Hematopoietic multipotent progenitor cell treated with erythropoietin and hydrocortisone succinate and interleukin-3 and kit ligand, for 6 days (in vitro differentiated cells): ENCODE measurements at regions not wholly inside any gene's neighbourhood (a gene's known extent, or its start where the extent isn't known, plus 50 kb on each side); places are given as distances from the start of the nearest gene placed in this dataset.
"Not testable (repeated sequence)": the region's sequence is repeated elsewhere in the genome, so short reads cannot be mapped to it uniquely, and the experiment has no call there.

ENCODE experiments used
- DNase-seq: peaks from one replicate; pipeline ENCODE4 v3.0.0-alpha.2; 2015

- DNase-seq: no peak
These were observed 344.8 kb downstream of the CNTN3 start for GRCh38 chr3:74269689-74270088.

DNA sequence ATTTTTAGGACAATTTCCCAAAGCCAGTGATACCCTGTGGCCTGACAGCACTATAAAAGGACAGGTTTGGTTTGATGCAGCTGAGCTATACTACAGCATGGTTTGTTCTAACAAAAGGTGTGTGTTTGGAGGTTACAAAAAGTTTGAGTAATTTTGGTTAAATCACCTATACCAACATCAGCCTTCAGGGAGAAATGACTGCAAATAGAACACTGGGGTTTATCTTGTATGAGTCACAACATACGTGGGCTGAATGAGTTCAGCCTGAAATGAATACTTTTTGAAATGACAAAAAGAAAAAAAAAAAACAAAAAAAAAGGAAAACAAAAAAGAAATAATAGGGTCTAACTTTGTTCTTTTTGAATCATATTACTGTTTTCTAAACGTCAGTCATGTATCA, 345.7 kb downstream of the CNTN3 start:
- DNase-seq: no peak

GRCh38 chr3:74267588-74268184, 346.8 kb downstream of the CNTN3 start:
- DNase-seq: peak; percentile 77

DNA sequence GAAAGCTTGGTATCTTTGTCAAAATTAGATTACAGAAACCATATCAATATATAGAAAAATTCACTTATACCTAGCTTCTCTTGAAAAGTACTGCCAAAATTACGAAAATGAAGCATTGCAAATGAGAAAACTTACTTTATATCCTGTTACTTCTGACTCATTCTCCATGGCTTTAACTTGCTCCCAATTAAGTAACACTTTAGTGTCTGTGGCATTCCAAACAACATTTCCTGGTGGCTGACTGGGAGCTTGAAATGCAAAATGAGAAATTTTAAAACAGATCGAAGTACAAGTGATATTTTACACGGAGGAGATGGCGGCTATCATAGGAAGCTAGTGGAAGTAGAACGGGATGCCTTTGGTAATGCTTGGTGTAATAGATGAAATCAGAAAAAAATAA, 347.3 kb downstream of the CNTN3 start:
- DNase-seq: no peak

GRCh38 chr3:74265069-74265468, 349.4 kb downstream of the CNTN3 start:
- no peak for DNase-seq

DNA sequence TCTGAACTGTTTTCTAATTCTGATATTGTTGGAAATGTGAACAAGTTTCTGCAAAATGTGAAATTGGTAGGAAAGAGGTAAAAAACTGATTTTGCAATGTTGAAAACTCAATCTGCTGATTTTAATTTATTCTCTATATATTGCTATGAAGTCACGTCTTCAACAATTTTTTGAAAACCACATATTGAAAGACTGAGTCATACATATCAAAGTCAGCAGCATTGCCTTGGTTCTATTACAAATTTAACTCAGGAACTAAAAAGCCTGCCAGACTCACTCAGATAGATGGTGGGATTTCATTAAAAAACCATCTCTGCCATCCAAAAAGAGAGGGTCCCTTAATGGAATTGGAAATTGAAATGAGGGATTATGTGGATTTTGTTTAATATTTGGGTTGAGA, 351.4 kb downstream of the CNTN3 start:
- no peak for DNase-seq

GRCh38 chr3:74233091-74233490, 381.4 kb downstream of the CNTN3 start:
- no peak for DNase-seq

- DNase-seq: no peak
These were observed 397.0 kb downstream of the CNTN3 start for GRCh38 chr3:74217467-74217866.

- no peak for DNase-seq
These were observed 400.2 kb downstream of the CNTN3 start for GRCh38 chr3:74214286-74214685.

GRCh38 chr3:74210739-74211138, 403.7 kb downstream of the CNTN3 start:
- no peak for DNase-seq

- DNase-seq: no peak
These were observed 413.5 kb downstream of the CNTN3 start for GRCh38 chr3:74200952-74201351.

DNA sequence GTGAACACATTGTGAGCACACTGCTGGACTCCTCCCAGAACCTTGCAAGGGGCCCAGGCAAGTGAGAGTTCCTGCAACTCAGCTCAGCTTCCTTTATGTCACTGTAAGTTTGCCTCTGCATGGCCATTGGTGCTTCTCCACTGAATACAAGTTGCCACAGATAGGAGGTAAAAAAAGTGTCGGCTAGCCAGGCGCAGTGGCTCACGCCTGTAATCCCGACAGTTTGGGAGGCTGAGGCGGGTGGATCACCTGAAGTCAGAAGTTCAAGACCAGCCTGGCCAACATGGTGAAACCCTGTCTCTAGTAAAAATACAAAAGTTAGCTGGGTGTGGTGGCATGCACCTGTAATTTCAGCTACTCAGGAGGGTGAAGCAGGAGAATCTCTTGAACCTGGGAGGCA, 435.8 kb downstream of the CNTN3 start:
- not testable (repeated sequence) for DNase-seq

GRCh38 chr3:74173090-74173489, 441.4 kb downstream of the CNTN3 start:
- no peak for DNase-seq

DNA sequence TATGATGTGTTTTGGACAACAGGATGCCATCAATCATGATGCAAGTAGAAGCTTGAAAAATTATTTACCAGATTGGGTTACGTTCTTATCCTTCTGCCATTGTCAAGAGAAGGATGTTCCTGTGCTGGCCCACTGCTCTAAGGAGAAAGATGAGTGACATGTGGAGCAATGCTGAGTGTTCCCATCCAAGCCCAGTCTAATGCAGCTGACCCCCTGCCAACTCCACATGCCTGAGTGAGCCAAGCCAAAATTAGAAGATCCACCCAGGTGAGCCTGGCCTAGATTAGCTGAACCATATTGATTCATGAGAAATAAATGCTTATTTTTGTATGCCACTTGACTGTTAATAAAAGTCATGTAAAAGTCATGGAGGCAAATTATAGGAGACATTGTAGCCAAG, 446.5 kb downstream of the CNTN3 start:
- no peak for DNase-seq

DNA sequence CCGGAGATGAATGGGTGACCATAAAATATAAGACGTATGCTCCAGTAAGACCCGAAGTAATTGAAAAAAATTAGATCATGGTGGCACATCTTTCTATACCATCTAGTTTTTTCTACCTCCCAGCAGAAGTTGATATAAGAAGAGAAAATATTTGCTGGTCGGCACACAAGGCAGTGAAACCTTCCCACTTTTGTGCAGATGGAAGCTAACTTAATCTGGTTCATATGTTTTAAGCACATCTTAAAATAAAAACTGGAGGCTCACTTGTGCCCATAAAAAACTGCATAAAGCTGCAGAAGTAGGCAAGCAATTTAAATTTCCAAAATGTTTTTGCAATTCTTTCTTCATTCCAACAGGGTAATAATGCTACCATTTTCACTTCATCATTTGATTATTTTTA, 449.2 kb downstream of the CNTN3 start:
- no peak for DNase-seq

DNA sequence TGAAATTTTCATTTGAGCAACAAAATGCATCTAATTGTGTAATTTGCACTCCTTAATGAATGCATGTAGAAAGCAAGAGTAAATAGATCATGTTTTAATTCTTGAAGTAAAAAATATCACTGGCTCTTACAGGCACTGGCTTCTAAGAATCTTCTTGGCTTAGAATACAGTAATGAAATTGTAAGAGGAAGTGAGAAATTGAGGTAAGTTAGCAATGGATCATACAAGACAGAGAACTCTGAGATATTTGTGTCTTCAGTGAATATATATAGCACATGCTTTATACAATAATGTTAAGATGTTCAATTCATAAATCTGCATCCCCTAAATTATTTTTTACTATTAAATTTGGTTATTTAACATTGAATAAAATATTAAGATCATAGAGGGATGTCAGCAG, 465.0 kb downstream of the CNTN3 start:
- no peak for DNase-seq

- no peak for DNase-seq
These were observed 469.2 kb downstream of the CNTN3 start for GRCh38 chr3:74145277-74145676.

GRCh38 chr3:74139648-74140047, 474.8 kb downstream of the CNTN3 start:
- no peak for DNase-seq

DNA sequence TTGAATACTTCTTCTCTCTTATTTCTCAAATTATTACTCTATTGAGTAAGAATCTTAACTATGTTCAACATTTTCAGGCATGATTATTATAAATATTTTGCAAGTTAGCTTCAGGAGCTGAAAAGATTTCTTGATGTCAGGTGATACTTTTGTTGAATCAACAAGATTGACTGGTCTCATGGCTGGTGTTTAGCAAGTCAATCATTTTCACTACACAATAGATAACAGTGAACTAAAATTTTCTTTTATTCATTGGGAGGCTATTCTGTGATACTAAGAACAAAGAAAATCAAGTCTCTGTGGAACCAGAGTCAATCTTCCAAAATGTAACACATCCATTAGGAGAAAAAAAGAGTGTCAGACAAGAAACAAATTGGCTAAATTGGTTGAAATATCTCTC, 476.7 kb downstream of the CNTN3 start:
- no peak for DNase-seq

- DNase-seq: no peak
These were observed 478.7 kb downstream of the CNTN3 start for GRCh38 chr3:74135808-74136207.

DNA sequence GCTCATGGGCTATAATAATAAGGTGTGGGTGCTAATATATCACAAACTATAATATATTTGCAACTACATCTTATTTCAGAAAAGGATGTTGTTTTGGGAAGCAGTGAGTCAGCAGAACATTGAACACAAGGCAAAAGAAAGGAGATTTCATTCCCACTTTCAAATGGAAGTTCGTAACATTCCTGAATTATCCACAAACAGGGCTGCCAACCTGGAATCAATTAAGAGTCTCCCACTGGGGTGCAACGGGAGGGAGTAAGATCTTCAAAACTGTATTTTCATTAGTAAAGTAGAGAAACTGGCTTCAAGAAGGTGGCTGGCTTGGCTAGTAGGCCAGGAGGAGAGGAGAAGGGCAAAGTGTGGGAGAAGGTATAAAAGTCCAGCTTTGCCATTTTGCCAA, 479.6 kb downstream of the CNTN3 start:
- no peak for DNase-seq

- not testable (repeated sequence) for DNase-seq
These were observed 482.7 kb downstream of the CNTN3 start for GRCh38 chr3:74131546-74132328.

- DNase-seq: no peak
These were observed 484.8 kb downstream of the CNTN3 start for GRCh38 chr3:74129611-74130010.

GRCh38 chr3:74129056-74129455, 485.4 kb downstream of the CNTN3 start:
- no peak for DNase-seq

DNA sequence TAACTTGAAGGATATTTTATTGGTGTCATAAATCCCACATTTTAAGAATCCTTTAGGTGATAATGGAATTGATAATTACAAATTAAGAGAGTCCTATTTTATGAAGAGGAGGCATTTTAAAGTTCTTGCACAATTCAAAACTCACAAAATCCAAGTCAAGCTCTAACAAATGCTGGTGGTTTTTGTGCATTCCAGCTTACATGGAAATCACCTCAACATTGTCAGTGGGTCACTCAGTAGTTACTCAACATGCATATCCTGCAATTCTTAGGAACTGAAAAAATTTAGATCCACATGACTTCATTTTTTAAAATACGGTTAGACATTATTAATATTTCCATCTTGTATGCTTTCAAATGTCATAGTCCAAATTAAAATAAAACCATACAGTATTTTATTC, 487.2 kb downstream of the CNTN3 start:
- DNase-seq: no peak
